OCI-LY7 (cell line): ENCODE measurements at regions not wholly inside any gene's neighbourhood (a gene's known extent, or its start where the extent isn't known, plus 50 kb on each side); places are given as distances from the start of the nearest gene placed in this dataset.

Experiments
- BruUV-seq: library from RNA; stranded (reverse); fragments of 400-500 nt; replicated peaks from 2 replicates; lab custom pipeline; 2021; lab: Mats Ljungman, UMichigan
- CTCF ChIA-PET: fragments of 300-600 bp; sonication (Branson Sonifier 250); formaldehyde crosslinking; loops from one replicate; lab custom pipeline; 2022; ENCODE audit warnings: antibody characterized with exemption; ENCODE audit not compliant: unreplicated experiment; lab: Charles Lee
- POLR2A ChIA-PET: fragments of 300-600 bp; sonication (Branson Sonifier 250); formaldehyde crosslinking; loops from one replicate; lab custom pipeline; 2022; ENCODE audit warnings: antibody characterized with exemption; lab: Charles Lee
- DNase-seq: peaks from one replicate; pipeline ENCODE4 v3.0.0-alpha.2; 2015; ENCODE audit warnings: low spot score
- H2AFZ ChIP-seq: fragments of 200-600 bp; sonication (generic), shearing (Covaris generic); 2 replicates; pipeline ENCODE4 v1.6.1; 2014; ENCODE audit warnings: mild to moderate bottlenecking, antibody characterized with exemption, low read length, moderate library complexity
- H3K27ac ChIP-seq: fragments of 200-600 bp; sonication (generic); 2 replicates; pipeline ENCODE4 v1.5.1; 2014; ENCODE audit warnings: mixed run types, low read depth, mild to moderate bottlenecking, moderate library complexity, low read length, inconsistent platforms; ENCODE audit not compliant: poor library complexity, severe bottlenecking
- H3K36me3 ChIP-seq: fragments of 200-600 bp; sonication (generic); 2 replicates; pipeline ENCODE4 v1.6.1; 2014; ENCODE audit warnings: mild to moderate bottlenecking, antibody characterized with exemption, low read length, moderate library complexity, mixed read lengths; ENCODE audit not compliant: insufficient read depth
- H3K4me1 ChIP-seq: fragments of 200-600 bp; sonication (generic); 2 replicates; pipeline ENCODE4 v1.5.1; 2014; ENCODE audit warnings: mild to moderate bottlenecking, low read length; ENCODE audit not compliant: insufficient read depth, poor library complexity, severe bottlenecking
- H3K4me2 ChIP-seq: fragments of 200-600 bp; sonication (generic); 2 replicates; pipeline ENCODE4 v1.6.1; 2014; ENCODE audit warnings: mild to moderate bottlenecking, low read length
- H3K4me3 ChIP-seq: fragments of 200-600 bp; sonication (generic); 2 replicates; pipeline ENCODE4 v1.5.1; 2014; ENCODE audit warnings: mild to moderate bottlenecking, low read depth, low read length; ENCODE audit not compliant: poor library complexity, severe bottlenecking
- H3K79me2 ChIP-seq: fragments of 200-600 bp; sonication (generic); 2 replicates; pipeline ENCODE4 v1.6.1; 2016; ENCODE audit warnings: low read depth, mild to moderate bottlenecking, low read length, moderate library complexity, mixed read lengths; ENCODE audit not compliant: insufficient read depth
- H3K9me2 ChIP-seq: fragments of 200-600 bp; sonication (generic); 2 replicates; pipeline ENCODE4 v1.6.1; 2016; ENCODE audit warnings: mild to moderate bottlenecking, low read length, mixed read lengths; ENCODE audit not compliant: insufficient read depth
- H3K9me3 ChIP-seq: fragments of 200-600 bp; sonication (generic); 2 replicates; pipeline ENCODE4 v1.6.1; 2014; ENCODE audit warnings: mild to moderate bottlenecking, mixed run types, low read length, mixed read lengths
- H4K20me1 ChIP-seq: fragments of 200-600 bp; sonication (generic); 2 replicates; pipeline ENCODE4 v1.6.1; 2014; ENCODE audit warnings: mild to moderate bottlenecking, antibody characterized with exemption, low read length, moderate library complexity, mixed read lengths; ENCODE audit not compliant: insufficient read depth
- EZH2phosphoT487 ChIP-seq: fragments of 200-600 bp; sonication (generic); IDR thresholded peaks from 2 replicates; pipeline ENCODE4 v1.6.1; 2018; ENCODE audit warnings: low read depth, borderline replicate concordance, mild to moderate bottlenecking, mixed run types, antibody characterized with exemption, low read length, moderate library complexity, mixed read lengths
- intact Hi-C: fragments of 100-400 bp; cut with micrococcal nuclease; formaldehyde crosslinking; loops from one replicate; pipeline ENCODE4 v1.10.0; 2022; ENCODE audit not compliant: unreplicated experiment
- TF ChIP-seq, protein P1 (sequence below): fragments of 200-600 bp; sonication (generic); conservative IDR thresholded peaks from 2 replicates; pipeline ENCODE4 v1.5.1; 2014; ENCODE audit warnings: mild to moderate bottlenecking, antibody characterized with exemption, low read length, moderate library complexity, mixed read lengths

DNA sequence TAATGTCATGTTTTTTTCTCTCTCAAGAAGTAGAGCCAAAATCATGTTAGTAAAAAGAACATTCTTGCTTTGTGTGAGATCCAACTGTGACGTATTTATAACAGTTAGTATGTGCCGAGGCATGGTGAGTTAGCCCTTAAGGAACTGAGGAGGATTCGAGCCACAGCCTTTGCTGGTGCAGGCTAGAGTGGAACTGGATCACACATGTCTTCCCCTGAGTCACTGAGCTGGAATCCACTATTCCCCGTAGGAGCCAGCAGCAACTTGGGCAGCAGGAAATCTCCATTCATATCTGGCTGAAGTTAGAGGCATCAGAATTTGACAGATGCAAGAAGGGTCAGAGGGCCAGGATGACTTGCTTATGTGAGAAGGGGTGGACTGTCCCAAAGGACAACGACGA is 144.6 kb upstream of the KIT start:
- Histone ChIP-seq H3K9me2 (no peaks in the 10 kb centered on the region), H4K20me1 (no peaks in the 10 kb centered on the region), H3K36me3 (no peaks in the 10 kb centered on the region), H3K79me2 (no peaks in the 10 kb centered on the region), H3K27ac (no peak overlapping the region), H2AFZ (no peak overlapping the region), H3K4me1 (no peaks in the 10 kb centered on the region), H3K4me3 (no peak overlapping the region), H3K4me2 (no peak overlapping the region), H3K9me3 (no peaks in the 10 kb centered on the region)
- ChIA-PET CTCF (no interaction called here), POLR2A (no interaction called here)
- intact Hi-C loops, result no loop called here
- DNase-seq, result no peak
- TF ChIP-seq, protein P1, sequence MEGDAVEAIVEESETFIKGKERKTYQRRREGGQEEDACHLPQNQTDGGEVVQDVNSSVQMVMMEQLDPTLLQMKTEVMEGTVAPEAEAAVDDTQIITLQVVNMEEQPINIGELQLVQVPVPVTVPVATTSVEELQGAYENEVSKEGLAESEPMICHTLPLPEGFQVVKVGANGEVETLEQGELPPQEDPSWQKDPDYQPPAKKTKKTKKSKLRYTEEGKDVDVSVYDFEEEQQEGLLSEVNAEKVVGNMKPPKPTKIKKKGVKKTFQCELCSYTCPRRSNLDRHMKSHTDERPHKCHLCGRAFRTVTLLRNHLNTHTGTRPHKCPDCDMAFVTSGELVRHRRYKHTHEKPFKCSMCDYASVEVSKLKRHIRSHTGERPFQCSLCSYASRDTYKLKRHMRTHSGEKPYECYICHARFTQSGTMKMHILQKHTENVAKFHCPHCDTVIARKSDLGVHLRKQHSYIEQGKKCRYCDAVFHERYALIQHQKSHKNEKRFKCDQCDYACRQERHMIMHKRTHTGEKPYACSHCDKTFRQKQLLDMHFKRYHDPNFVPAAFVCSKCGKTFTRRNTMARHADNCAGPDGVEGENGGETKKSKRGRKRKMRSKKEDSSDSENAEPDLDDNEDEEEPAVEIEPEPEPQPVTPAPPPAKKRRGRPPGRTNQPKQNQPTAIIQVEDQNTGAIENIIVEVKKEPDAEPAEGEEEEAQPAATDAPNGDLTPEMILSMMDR, result no peak
- no peak for TF ChIP-seq EZH2phosphoT487
- BruUV-seq, result no TSS peak

DNA sequence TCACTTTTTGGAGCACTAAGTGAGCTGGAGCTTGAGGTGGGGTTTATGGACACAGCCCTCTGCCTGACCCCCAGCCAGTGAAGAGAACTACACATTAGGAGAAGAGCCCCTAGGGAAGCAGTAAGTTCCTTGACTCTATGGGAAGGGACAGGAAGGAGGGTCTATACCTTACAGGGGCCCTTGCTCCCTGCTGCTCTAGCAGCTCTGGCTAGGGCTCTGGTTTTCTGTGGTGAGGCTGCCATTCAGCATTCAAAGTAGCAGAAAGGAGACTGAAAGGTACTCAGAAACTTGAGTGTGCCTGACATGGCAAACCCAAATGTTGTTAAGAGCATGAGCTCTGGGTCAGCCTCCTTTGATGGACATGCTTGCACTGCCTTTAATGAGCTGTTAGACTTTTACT is 144.0 kb upstream of the KIT start:
- intact Hi-C loops, result no loop called here
- TF ChIP-seq, protein P1, result no peak
- TF ChIP-seq EZH2phosphoT487, result no peak

DNA sequence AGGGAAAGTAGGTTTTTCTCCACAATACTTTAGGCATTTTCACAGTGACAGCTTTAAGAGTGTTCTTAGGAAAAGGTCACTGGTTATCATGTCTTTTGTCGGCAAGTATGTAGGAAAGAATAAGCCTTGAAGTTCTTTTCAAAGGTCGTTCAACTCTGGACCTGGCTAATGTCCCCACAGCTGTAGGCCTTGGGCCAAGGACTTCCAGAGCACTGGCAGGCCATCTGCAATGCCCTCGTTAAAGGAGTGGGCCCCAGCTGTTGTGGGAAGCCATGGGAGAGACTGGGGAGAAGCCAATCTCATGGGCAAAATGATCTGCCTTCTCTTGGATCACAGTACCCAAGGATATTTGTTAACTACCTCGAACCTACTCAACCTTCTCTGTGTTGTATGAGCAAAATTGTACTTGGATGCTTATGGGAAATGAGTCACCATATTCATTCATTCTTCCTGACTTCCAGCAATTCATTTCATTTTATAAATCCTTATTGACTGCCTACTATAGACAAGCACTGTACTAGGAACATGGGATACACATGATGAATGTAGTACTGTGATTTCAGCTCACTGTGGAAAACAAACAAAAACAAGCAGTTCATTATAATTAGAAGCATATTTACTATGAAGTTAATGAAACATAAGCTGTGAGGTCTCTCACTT is 141.1 kb upstream of the KIT start:
- Histone ChIP-seq H2AFZ (no peak overlapping the region), H4K20me1 (no peaks in the 10 kb centered on the region), H3K36me3 (no peaks in the 10 kb centered on the region), H3K4me3 (no peak overlapping the region), H3K9me2 (no peaks in the 10 kb centered on the region), H3K4me1 (no peaks in the 10 kb centered on the region), H3K9me3 (no peaks in the 10 kb centered on the region), H3K79me2 (no peaks in the 10 kb centered on the region), H3K4me2 (no peak overlapping the region), H3K27ac (no peak overlapping the region)
- no TSS peak for BruUV-seq
- TF ChIP-seq EZH2phosphoT487, result no peak
- TF ChIP-seq, protein P1, result no peak
- intact Hi-C loops, result no loop called here
- ChIA-PET CTCF (no interaction called here), POLR2A (interaction anchor here (0.5 to 0.6 kb wide), 2 partner anchors 24 to 26 kb away, joined by 3 to 5 read pairs; no protein-coding TSS in a partner anchor)
- DNase-seq, result no peak

More for the DNA sequence above, 144.0 kb upstream of the KIT start:
- Histone ChIP-seq H3K27ac (no peak overlapping the region), H3K4me3 (no peak overlapping the region), H3K9me2 (no peaks in the 10 kb centered on the region), H3K4me1 (no peaks in the 10 kb centered on the region), H3K79me2 (no peaks in the 10 kb centered on the region), H3K4me2 (no peak overlapping the region), H3K36me3 (no peaks in the 10 kb centered on the region), H4K20me1 (no peaks in the 10 kb centered on the region), H3K9me3 (no peaks in the 10 kb centered on the region), H2AFZ (no peak overlapping the region)
- no peak for DNase-seq
- POLR2A ChIA-PET, result no interaction called here
- no TSS peak for BruUV-seq
- CTCF ChIA-PET, result no interaction called here
